Ovary (tissue), 3 donors: ENCODE measurements at regions not wholly inside any gene's neighbourhood (a gene's known extent, or its start where the extent isn't known, plus 50 kb on each side); places are given as distances from the start of the nearest gene placed in this dataset.

ENCODE experiments used
- EP300 ChIP-seq: sonication (generic); formaldehyde crosslinking; IDR thresholded peaks from one replicate; pipeline ENCODE4 v1.6.1; 2017; ENCODE audit warnings: antibody characterized with exemption
- POLR2A ChIP-seq: fragments of 450-650 bp; IDR thresholded peaks from one replicate; pipeline ENCODE4 v1.6.1; 2017; ENCODE audit warnings: antibody characterized with exemption, mild to moderate bottlenecking, moderate library complexity
- TF ChIP-seq, protein P1 (sequence below), 3 donors: fragments of 450-650 bp in 2 of 3; fragments of 200-600 bp in 1 of 3; IDR thresholded peaks; one replicate each; pipeline versions ENCODE4 v1.5.1 to v1.8.0; 2016 to 2022; ENCODE audit warnings: antibody characterized with exemption in 3 of 3, mild to moderate bottlenecking in 1 of 3
- donor health status: DM: no; HTN: no; CAD: no.

DNA sequence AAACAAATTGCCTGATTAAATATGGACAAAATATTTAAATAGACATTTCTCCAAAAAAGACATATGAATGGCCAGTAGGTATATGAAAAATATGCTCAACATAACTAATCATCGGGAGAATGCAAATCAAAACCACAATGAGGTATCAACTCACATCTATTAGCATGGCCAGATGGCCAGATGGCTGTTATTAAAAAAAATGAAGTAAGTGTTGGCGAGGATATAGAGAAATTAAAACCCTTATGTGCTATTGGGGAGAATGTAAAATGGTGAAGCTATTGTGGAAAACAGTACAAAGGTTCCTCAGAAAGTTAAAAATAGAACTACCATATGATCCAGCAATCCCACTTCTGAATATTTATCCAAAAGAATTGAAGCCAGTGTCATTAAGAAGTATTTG is 272.3 kb upstream of the ZNF804A start:
- TF ChIP-seq, protein P1, sequence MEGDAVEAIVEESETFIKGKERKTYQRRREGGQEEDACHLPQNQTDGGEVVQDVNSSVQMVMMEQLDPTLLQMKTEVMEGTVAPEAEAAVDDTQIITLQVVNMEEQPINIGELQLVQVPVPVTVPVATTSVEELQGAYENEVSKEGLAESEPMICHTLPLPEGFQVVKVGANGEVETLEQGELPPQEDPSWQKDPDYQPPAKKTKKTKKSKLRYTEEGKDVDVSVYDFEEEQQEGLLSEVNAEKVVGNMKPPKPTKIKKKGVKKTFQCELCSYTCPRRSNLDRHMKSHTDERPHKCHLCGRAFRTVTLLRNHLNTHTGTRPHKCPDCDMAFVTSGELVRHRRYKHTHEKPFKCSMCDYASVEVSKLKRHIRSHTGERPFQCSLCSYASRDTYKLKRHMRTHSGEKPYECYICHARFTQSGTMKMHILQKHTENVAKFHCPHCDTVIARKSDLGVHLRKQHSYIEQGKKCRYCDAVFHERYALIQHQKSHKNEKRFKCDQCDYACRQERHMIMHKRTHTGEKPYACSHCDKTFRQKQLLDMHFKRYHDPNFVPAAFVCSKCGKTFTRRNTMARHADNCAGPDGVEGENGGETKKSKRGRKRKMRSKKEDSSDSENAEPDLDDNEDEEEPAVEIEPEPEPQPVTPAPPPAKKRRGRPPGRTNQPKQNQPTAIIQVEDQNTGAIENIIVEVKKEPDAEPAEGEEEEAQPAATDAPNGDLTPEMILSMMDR (IDR thresholded peaks at IDR 0.05), result no peak
- TF ChIP-seq POLR2A, result no peak
- TF ChIP-seq EP300, result no peak
